HG02870 (cell line): ENCODE measurements at regions not wholly inside any gene's neighbourhood (a gene's known extent, or its start where the extent isn't known, plus 50 kb on each side); places are given as distances from the start of the nearest gene placed in this dataset.

Experiments used
- ATAC-seq: cut with Tn5 transposase; IDR thresholded peaks from one replicate; pipeline ENCODE4 v1.9.1; 2021; ENCODE audit warnings: mild to moderate bottlenecking, moderate library complexity; ENCODE audit not compliant: unreplicated experiment

- peak; percentile 51 for ATAC-seq
Measured at GRCh38 chr10:128280271-128280670, 154.0 kb upstream of the MKI67 start.

DNA sequence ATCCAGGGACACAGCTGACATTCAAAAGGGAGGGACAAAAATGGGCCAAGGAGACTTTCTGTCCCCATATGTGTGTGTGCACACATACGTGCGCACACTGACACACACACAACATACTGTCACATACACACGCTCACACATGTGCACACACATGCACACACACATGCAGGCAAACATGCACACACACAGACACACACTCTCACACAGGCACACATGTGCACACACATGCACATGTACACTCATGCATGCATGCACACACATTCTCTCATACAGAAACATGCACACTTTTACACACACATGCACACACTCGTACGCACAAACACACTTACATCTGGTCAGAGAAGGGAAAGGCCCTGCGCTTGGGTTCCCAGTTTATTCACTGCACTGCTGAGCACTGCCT lies 155.1 kb upstream of the MKI67 start:
- ATAC-seq: no peak

- ATAC-seq: no peak
Measured at GRCh38 chr10:128281861-128282260, 155.6 kb upstream of the MKI67 start.

DNA sequence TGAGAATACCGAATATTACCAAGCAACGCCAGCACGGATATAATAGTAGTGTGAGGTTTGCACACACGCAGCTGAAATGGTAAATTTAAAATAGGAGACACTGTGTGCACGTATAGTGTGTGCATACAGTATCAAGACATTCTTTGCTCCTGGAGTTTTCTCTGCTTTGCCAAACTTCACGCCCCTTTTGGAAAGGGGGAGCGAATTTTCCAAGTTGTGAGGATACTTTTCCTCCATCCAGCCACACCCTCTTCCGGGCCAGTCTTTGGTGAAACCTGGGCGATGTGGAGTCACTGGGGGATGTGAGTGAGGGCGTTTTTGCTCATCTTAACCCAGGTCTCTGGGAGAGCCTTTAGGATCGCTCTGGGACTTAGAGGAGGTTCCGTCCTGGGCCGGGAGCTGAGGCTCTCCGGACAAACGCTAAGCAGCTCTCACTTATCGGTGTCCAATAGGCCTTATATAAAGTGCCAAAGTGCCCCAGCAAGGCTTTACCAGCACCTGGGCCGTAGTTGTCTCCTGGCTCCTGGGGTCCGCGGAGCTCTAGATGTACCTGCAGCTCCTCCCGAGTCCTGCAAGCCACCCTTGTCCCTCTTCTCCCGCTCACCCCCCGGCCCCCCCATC lies 160.0 kb upstream of the MKI67 start:
- ATAC-seq: no peak

DNA sequence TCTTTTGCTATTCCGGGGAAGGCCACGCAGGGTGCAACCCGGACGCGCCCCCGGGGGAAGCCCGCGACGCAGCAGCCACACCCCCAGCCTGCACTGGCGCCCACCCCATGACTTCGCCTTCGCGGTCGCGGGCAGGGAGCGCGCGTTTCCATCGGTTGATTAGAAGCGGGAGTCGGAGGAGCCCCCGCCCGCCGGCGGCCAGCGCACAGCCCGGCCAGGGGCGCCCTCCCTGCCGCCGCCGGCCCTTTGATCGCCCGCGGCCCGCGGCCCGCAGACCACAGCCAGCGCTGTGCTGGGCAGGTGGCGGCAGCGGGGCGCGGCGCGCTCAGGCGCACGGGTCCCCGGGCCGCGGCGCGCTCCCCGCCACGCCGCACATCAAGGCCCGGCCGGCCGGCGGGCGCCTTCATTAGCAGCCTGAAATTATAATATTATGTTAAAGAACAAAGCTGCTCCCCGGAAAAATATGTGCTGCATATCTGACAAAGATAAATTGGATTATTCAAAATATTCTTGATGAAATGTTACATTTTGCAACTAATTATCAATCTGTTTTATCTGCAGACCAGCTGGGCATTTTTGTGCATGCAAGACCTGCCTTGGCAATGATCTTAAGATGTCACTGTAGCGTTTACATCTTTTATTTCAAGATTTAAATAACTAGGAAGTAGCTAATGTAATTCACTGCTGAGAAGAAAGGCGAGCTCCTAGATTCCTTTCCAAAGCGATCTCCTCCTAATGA lies 160.7 kb upstream of the MKI67 start:
- no peak for ATAC-seq

DNA sequence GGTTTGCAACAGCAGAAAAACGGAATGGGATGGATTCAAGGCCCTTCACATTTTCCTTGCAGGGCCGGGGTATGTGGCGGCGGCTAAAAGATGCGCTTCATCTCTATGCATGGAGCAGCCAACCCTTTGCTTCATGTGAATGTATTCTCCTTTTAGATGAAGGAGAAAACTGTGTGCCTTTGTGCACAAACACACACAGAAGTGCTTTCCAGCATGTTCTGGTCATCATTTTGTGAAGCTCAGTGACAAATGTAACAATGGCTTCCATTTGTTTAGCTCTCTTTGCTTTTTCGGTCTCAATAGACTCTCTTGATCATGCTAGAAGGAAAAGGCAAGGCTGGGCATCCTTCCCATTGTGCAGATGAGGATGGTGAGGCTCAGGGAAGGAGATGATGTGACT lies 161.7 kb upstream of the MKI67 start:
- no peak for ATAC-seq

- no peak for ATAC-seq
Measured at GRCh38 chr10:128289621-128290020, 163.4 kb upstream of the MKI67 start.

- no peak for ATAC-seq
Measured at GRCh38 chr10:128295003-128295402, 168.8 kb upstream of the MKI67 start.

DNA sequence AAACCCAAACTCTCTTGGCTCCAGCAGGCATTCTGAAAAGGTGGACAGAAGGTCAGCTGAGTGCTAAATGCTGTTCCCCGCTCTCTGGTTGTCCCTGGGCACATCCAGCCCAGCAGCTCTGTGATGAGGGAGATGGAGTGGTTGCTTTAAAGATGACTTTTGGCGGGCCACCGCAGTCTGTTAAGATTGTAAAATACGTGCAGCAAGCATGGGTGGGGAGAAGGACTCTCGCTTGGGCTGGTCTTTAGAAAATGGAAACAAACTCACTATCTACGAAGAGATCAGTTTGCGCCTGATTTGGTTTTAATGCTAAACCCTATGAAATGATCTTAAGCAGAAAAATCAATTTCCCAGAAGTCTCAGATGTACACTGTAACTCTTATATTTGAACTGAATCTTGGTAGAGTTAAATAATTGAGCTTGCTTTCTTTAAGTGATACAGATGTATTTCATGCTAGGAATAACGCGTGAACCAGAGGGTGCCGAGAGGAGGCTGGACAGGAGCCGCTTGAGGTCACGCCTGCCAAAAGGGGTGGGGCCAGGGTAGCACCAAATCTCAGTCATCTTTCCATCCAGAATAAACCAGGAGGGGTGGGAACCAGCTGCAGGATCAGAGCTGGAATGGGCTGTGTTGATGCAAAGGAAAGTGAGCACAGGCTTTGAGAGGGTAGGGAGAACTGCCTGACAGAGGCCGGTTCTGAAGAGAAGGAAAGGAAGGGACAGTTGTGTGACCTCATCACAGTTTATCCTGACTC lies 170.2 kb upstream of the MKI67 start:
- no peak for ATAC-seq

DNA sequence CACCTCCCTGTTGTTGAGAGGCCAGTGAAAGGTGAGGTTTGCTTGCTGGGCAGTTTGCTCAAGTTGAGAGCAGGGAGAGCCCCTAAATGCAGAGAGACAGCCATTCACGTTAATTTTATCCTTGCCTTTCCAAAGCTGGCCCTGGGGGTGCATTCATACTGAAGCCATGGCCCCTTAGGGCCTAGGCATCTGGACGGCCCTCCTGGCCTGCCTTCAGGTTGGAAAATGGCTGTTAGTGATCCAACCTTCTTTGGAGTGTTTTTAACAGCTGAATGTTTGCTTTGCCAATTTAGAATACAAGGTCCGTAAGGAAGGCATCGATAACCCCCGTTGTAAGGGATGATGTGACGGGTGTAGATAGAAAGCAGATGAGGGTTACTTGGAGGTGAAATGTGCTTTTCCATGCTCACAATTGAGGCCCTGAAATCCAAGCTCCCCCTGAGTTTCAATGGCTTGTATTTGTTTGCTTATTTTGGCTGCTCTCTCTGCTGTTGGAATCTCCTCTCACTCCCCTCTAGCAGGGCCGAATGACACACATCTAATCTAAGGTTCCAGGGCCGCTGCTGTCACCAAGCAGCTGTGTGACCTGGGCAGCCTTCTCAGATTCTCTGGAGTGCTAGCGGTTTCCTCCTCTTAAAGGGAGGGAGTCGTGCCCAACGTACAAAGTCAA lies 171.6 kb upstream of the MKI67 start:
- ATAC-seq: no peak

DNA sequence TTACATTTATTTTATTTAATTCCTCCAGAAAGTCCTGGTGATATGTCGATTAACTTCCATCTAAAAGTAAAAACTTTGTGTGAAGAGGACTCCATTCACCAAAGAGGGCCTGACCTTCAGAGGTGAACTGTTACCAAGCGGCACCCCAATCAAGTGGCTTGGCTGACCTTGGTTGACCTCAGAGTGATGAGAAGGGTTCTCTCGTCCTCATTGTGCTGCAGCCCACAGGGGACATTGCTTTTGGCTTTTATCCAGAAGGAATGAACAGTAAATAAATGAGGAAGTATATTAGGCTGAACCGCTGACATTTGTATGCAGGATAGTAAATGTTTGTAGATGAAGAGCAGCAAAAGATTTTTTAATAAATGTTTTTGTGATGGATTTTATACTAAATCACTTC lies 172.4 kb upstream of the MKI67 start:
- no peak for ATAC-seq

- no peak for ATAC-seq
Measured at GRCh38 chr10:128300290-128300824, 174.1 kb upstream of the MKI67 start.

DNA sequence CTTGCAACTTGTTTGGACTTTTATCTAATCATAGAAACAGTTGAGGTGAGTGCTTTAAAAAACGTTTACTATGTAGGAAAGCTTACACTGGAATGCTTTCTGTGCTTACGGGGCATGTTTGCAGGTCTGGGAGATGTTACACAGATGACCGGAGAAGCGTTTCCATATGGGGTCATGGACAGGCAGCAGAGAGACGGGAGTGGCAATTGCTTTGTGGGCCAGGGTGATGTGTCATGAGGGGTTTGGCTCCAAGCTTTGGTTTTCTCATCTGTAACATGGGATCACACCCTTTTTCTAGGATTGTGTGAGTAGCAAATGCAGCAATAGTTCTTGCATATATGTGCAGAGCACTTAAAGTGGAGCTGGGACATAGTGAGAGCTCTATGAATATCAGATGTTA lies 174.8 kb upstream of the MKI67 start:
- no peak for ATAC-seq

DNA sequence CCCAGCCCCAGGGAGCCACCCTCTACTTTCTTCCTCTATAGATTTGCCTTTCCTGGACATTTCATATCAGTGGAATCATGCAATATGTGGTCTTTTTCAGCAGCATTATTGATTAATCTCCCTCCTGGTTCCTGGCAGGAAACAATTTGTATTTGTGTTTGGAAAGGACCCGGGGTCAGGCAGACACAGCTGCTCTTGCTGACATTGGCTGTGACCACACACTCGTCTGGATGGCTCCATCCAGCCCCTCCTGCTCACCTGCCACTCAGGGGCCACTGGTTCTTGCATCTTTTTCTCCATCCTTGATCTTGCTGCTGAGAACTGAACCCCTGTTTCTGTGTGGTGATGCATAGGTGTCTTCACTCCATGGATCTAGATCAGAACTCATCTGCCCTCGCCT lies 176.6 kb upstream of the MKI67 start:
- no peak for ATAC-seq

DNA sequence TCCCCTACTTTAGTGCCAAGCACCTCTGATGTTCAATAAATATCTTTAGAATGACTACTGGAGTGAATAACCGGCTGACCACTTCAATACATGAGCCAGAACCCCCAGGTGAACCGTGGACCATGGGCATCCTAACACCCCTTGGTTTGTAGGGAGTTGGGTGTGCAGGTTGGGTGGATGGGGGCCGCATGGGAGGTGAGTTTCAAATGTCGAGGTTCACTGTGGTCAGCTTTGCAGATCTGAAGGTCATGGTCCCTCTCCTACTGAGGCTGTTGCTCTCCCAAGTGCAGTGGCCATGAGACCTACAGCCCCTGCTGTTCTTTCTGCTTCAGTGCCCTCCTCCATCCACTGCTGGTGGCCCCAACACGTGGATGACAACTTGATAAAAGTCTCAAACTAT lies 178.0 kb upstream of the MKI67 start:
- ATAC-seq: no peak

DNA sequence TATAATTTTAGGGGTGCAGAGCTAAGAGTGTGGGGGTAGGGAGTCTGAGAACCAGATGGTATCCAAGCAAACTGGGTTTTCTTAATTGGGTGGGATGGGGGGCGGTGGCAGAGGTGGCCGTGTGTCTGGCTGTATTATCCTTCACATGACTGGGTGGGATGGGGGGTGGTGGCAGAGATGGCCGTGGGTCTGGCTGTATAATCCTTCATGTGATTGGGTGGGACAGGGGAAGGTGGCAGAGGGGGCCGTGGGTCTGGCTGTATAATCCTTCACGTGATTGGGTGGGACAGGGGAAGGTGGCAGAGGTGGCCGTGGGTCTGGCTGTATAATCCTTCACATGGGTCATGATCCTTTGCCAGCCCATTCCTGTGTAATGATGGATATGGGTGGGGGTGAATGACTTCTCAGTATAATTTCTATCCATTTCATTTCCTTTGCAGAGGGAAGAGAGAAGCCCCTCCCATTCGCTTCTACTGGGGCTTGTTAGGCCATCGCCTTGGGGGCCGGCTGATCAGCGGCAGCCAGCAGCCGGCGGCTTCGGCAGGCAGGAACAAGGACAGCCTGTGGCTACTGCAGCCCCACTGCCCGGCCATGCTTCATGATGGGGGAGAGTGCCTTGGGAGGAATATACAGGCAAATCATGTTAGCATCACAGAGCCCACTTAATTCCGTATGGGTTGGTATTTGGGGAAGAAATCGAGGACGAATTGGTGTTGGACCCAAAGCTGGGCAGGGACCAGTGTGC lies 179.6 kb upstream of the MKI67 start:
- ATAC-seq: no peak

- no peak for ATAC-seq
Measured at GRCh38 chr10:128306535-128306934, 180.3 kb upstream of the MKI67 start.

DNA sequence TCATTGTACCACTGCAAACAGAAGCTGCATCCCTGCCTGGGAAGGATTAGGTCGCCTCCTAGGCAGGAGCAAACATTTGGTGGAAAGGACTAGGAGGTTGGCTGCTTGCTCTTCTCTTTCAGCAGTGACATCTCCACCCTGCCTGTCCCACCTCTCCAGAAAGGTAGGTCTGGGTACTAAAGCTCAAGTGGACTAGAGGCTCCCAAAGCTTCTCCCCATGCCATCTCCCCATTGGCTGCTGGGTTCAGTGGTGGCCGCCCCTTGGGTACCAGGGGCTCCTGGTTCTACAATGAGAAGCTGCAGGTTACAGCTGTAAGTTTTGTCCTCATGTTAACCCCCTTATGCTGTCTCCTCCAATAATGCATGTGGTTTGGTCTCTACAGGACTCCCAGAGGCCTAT lies 180.7 kb upstream of the MKI67 start:
- no peak for ATAC-seq

DNA sequence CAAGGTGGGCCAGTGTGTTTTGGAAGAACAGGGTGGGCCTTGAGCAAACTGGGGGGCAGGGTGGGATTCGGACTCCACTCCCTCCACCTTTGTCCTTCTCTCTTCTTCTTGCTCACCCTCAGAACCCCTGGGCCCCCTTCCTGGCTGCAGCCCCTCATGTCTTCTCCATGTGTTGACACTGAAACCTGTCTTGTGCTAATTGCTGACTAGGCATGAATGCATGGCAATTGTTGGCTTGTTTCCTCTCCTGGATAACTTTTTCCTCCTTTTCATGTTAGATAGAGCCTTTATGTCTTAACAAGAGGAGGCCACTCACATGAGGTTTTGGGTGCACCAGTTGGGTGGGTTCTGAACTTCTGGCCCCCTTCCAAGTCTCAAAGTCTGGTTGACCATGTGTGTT lies 181.6 kb upstream of the MKI67 start:
- no peak for ATAC-seq

DNA sequence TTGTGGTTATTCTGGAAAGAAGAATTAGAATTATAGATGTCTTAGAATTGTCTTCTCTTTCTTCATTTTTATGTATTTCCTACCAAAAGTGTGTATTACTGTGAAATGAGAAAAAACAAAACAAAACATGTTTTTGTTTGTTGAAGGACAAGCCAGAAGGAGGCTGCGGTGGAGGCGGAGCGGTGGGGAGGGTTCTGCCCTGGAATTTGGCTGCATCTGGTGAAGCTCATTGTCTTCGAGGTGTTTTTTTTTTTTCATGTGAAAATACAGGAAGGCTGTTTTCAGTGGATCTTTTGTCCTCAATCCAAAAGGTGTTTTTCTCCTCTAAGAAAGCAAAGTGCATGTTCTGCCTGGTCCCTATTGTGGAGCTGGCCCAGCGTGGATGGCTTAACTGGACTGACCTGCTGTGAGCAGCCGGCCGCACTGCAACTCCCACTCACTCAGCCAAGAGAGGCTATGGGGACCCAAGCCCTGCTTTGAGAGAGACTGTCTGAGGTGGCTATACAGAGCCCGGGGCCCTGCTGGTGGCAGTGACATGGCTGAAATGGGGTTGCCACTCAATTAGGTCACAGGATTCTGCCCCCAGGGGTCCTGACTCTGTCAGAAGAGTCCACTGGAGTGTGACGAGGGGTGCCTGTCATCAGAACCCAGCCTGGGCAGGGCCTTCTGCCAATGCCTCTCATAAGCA lies 184.9 kb upstream of the MKI67 start:
- ATAC-seq: no peak
